Loucy (cell line): ENCODE measurements at regions not wholly inside any gene's neighbourhood (a gene's known extent, or its start where the extent isn't known, plus 50 kb on each side); places are given as distances from the start of the nearest gene placed in this dataset.

Experiments
- EZH2phosphoT487 ChIP-seq: fragments of 200-600 bp; IDR thresholded peaks from 2 replicates; pipeline ENCODE4 v1.6.1; 2018; ENCODE audit warnings: antibody characterized with exemption, mild to moderate bottlenecking, moderate library complexity, borderline replicate concordance
- TF ChIP-seq, protein P1 (sequence below): fragments of 200-600 bp; sonication (generic); conservative IDR thresholded peaks from 2 replicates; pipeline ENCODE4 v1.5.1; 2014; ENCODE audit warnings: mild to moderate bottlenecking, antibody characterized with exemption, low read length

DNA sequence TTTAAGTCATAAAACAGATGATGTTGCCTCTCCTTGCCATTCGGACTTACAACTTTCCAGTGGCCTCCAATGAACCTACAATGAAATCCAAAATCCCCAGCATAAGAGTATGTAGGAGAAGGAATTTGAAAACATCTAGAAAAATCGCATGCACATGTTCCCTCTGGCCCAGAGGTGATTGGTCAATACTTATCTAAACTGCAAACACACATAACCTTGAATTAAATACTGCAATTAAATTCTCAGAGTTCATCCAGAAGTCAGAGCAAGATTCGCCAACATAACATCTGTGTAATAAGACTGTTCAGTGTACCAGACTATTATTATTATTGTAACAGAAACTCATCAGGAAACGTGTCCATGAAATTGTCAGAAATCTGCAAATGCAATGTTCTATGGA is 82.2 kb upstream of the USP29 start:
- TF ChIP-seq, protein P1, sequence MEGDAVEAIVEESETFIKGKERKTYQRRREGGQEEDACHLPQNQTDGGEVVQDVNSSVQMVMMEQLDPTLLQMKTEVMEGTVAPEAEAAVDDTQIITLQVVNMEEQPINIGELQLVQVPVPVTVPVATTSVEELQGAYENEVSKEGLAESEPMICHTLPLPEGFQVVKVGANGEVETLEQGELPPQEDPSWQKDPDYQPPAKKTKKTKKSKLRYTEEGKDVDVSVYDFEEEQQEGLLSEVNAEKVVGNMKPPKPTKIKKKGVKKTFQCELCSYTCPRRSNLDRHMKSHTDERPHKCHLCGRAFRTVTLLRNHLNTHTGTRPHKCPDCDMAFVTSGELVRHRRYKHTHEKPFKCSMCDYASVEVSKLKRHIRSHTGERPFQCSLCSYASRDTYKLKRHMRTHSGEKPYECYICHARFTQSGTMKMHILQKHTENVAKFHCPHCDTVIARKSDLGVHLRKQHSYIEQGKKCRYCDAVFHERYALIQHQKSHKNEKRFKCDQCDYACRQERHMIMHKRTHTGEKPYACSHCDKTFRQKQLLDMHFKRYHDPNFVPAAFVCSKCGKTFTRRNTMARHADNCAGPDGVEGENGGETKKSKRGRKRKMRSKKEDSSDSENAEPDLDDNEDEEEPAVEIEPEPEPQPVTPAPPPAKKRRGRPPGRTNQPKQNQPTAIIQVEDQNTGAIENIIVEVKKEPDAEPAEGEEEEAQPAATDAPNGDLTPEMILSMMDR: no peak
- no peak for TF ChIP-seq EZH2phosphoT487
